Neural cell (in vitro differentiated cells): ENCODE measurements at regions not wholly inside any gene's neighbourhood (a gene's known extent, or its start where the extent isn't known, plus 50 kb on each side); places are given as distances from the start of the nearest gene placed in this dataset.
"Not testable (repeated sequence)": the region's sequence is repeated elsewhere in the genome, so short reads cannot be mapped to it uniquely, and the experiment has no call there.

Experiments
- H2AFZ ChIP-seq: fragments of 200-600, 300-800 bp; sonication (generic), shearing (Covaris generic); 2 replicates; pipeline ENCODE4 v1.6.0; 2014; ENCODE audit warnings: low read depth, mild to moderate bottlenecking, antibody characterized with exemption, low read length, moderate library complexity
- H3F3A ChIP-seq: fragments of 200-600 bp; shearing (Covaris generic); 2 replicates; pipeline ENCODE4 v1.6.1; 2016; ENCODE audit warnings: mild to moderate bottlenecking, moderate library complexity, mixed read lengths, antibody characterized with exemption, low read length; ENCODE audit not compliant: insufficient read depth, poor library complexity, severe bottlenecking
- H3K27ac ChIP-seq: fragments of 200-600, 300-800 bp; sonication (generic), shearing (Covaris generic); 2 replicates; pipeline ENCODE4 v1.5.1; 2014; ENCODE audit warnings: mild to moderate bottlenecking, low read length, moderate library complexity
- H3K27me3 ChIP-seq: fragments of 300-800, 200-600 bp; sonication (generic), shearing (Covaris generic); 2 replicates; pipeline ENCODE4 v1.6.0; 2014; ENCODE audit warnings: mild to moderate bottlenecking, low read depth, low read length, moderate library complexity; ENCODE audit not compliant: insufficient read depth
- H3K36me3 ChIP-seq: fragments of 300-800, 200-600 bp; sonication (generic), shearing (Covaris generic); 2 replicates; pipeline ENCODE4 v1.5.1; 2014; ENCODE audit warnings: mild to moderate bottlenecking, antibody characterized with exemption, low read length, moderate library complexity; ENCODE audit not compliant: insufficient read depth
- H3K4me2 ChIP-seq: fragments of 300-800, 200-600 bp; sonication (generic), shearing (Covaris generic); 2 replicates; pipeline ENCODE4 v1.6.0; 2014; ENCODE audit warnings: mild to moderate bottlenecking, low read length
- H3K4me3 ChIP-seq: fragments of 300-800, 200-600 bp; sonication (generic), shearing (Covaris generic); 2 replicates; pipeline ENCODE4 v1.5.1; 2014; ENCODE audit warnings: mild to moderate bottlenecking, low read length, moderate library complexity
- H3K79me2 ChIP-seq: fragments of 200-600 bp; shearing (Covaris generic); replicated peaks from 2 replicates; pipeline ENCODE4 v1.6.0; 2014; ENCODE audit warnings: mild to moderate bottlenecking, low read length, moderate library complexity; ENCODE audit not compliant: insufficient read depth
- H3K9ac ChIP-seq: fragments of 300-800, 200-600 bp; sonication (generic), shearing (Covaris generic); 2 replicates; pipeline ENCODE4 v1.6.1; 2016; ENCODE audit warnings: mild to moderate bottlenecking, low read length, mixed read lengths
- H3K9me2 ChIP-seq: fragments of 200-600 bp; shearing (Covaris generic); 2 replicates; pipeline ENCODE4 v1.6.1; 2016; ENCODE audit warnings: mild to moderate bottlenecking, low read length, mixed read lengths; ENCODE audit not compliant: insufficient read depth
- H3K9me3 ChIP-seq: fragments of 200-600, 300-800 bp; sonication (generic), shearing (Covaris generic); 2 replicates; pipeline ENCODE4 v1.6.1; 2016; ENCODE audit warnings: mild to moderate bottlenecking, mixed run types, low read length, moderate library complexity, mixed read lengths
- H4K20me1 ChIP-seq: fragments of 200-600 bp; shearing (Covaris generic); 2 replicates; pipeline ENCODE4 v1.6.1; 2016; ENCODE audit warnings: mild to moderate bottlenecking, mixed run types; ENCODE audit not compliant: insufficient read depth
- EP300 ChIP-seq: fragments of 450-650 bp; conservative IDR thresholded peaks from 2 replicates; pipeline ENCODE4 v1.6.1; 2014; ENCODE audit warnings: antibody characterized with exemption, mild to moderate bottlenecking, moderate library complexity; ENCODE audit not compliant: poor library complexity, severe bottlenecking
- EZH2 ChIP-seq: fragments of 200-600, 300-800 bp; shearing (Covaris generic), sonication (generic); IDR thresholded peaks from 2 replicates; pipeline ENCODE4 v1.6.1; 2014; ENCODE audit warnings: antibody characterized with exemption, low read length, borderline replicate concordance, mild to moderate bottlenecking; ENCODE audit not compliant: insufficient read depth, poor library complexity, severe bottlenecking
- MXI1 ChIP-seq: fragments of 450-650 bp; conservative IDR thresholded peaks from 2 replicates; pipeline ENCODE4 v1.6.1; 2014; ENCODE audit warnings: antibody characterized with exemption, mild to moderate bottlenecking; ENCODE audit not compliant: poor library complexity, severe bottlenecking
- POLR2AphosphoS5 ChIP-seq: IDR thresholded peaks from 2 replicates; pipeline ENCODE4 v1.6.1; 2012
- RAD21 ChIP-seq: fragments of 450-650 bp; conservative IDR thresholded peaks from 2 replicates; pipeline ENCODE4 v1.6.1; 2014; ENCODE audit warnings: antibody characterized with exemption, mild to moderate bottlenecking, moderate library complexity
- SMC3 ChIP-seq: fragments of 450-650 bp; conservative IDR thresholded peaks from 2 replicates; pipeline ENCODE4 v1.6.1; 2014; ENCODE audit warnings: antibody characterized with exemption, mild to moderate bottlenecking, moderate library complexity; ENCODE audit not compliant: poor library complexity
- TAF1 ChIP-seq: IDR thresholded peaks from 2 replicates; pipeline ENCODE4 v1.6.1; 2012; ENCODE audit warnings: low read depth
- TF ChIP-seq, protein P1 (sequence below): fragments of 450-650 bp; IDR thresholded peaks from 2 replicates; pipeline ENCODE4 v1.5.1; 2014; ENCODE audit warnings: antibody characterized with exemption, mild to moderate bottlenecking, moderate library complexity; ENCODE audit not compliant: poor library complexity, severe bottlenecking
- TF ChIP-seq, protein P2 (sequence below): IDR thresholded peaks from 2 replicates; pipeline ENCODE4 v1.6.1; 2012; ENCODE audit warnings: borderline replicate concordance

DNA sequence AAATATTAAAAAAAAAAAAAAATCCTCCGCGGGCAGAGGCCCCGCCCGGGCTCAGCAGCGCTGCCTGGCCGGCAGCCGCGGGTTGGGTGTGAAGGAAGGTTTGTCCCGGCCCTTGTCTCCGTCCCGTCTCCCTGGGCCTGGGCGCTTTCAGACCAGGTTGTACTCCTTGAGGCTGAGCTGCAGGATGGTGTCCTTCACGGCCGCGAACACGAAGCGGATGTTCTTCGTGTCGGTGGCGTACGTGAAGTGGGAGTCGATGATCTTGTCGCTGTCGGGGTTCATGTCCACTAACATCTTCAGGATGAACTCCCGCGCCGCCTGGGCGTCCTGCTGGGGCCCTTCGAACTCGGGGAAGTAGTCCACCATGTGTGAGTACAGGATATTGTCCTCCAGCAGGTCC is 123.7 kb upstream of the KCTD7 start:
- H3K79me2 ChIP-seq = no peaks in the 10 kb centered on the region
- no peak overlapping the region for H3K9ac ChIP-seq
- no peaks in the 10 kb centered on the region for H3F3A ChIP-seq
- H3K9me2 ChIP-seq = no peaks in the 10 kb centered on the region
- no peak overlapping the region for H3K4me3 ChIP-seq
- H3K9me3 ChIP-seq = no peaks in the 10 kb centered on the region
- H3K27me3 ChIP-seq = no peaks in the 10 kb centered on the region
- no peak overlapping the region for H2AFZ ChIP-seq
- TF ChIP-seq POLR2AphosphoS5 (no peak), MXI1 (no peak), RAD21 (no peak), EZH2 (no peak), SMC3 (no peak), TAF1 (no peak), EP300 (no peak)
- TF ChIP-seq, protein P1, sequence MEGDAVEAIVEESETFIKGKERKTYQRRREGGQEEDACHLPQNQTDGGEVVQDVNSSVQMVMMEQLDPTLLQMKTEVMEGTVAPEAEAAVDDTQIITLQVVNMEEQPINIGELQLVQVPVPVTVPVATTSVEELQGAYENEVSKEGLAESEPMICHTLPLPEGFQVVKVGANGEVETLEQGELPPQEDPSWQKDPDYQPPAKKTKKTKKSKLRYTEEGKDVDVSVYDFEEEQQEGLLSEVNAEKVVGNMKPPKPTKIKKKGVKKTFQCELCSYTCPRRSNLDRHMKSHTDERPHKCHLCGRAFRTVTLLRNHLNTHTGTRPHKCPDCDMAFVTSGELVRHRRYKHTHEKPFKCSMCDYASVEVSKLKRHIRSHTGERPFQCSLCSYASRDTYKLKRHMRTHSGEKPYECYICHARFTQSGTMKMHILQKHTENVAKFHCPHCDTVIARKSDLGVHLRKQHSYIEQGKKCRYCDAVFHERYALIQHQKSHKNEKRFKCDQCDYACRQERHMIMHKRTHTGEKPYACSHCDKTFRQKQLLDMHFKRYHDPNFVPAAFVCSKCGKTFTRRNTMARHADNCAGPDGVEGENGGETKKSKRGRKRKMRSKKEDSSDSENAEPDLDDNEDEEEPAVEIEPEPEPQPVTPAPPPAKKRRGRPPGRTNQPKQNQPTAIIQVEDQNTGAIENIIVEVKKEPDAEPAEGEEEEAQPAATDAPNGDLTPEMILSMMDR = no peak
- TF ChIP-seq, protein P2, sequence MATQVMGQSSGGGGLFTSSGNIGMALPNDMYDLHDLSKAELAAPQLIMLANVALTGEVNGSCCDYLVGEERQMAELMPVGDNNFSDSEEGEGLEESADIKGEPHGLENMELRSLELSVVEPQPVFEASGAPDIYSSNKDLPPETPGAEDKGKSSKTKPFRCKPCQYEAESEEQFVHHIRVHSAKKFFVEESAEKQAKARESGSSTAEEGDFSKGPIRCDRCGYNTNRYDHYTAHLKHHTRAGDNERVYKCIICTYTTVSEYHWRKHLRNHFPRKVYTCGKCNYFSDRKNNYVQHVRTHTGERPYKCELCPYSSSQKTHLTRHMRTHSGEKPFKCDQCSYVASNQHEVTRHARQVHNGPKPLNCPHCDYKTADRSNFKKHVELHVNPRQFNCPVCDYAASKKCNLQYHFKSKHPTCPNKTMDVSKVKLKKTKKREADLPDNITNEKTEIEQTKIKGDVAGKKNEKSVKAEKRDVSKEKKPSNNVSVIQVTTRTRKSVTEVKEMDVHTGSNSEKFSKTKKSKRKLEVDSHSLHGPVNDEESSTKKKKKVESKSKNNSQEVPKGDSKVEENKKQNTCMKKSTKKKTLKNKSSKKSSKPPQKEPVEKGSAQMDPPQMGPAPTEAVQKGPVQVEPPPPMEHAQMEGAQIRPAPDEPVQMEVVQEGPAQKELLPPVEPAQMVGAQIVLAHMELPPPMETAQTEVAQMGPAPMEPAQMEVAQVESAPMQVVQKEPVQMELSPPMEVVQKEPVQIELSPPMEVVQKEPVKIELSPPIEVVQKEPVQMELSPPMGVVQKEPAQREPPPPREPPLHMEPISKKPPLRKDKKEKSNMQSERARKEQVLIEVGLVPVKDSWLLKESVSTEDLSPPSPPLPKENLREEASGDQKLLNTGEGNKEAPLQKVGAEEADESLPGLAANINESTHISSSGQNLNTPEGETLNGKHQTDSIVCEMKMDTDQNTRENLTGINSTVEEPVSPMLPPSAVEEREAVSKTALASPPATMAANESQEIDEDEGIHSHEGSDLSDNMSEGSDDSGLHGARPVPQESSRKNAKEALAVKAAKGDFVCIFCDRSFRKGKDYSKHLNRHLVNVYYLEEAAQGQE = no peak
- H4K20me1 ChIP-seq = no peaks in the 10 kb centered on the region
- no peak overlapping the region for H3K4me2 ChIP-seq
- no peaks in the 10 kb centered on the region for H3K36me3 ChIP-seq
- no peak overlapping the region for H3K27ac ChIP-seq

DNA sequence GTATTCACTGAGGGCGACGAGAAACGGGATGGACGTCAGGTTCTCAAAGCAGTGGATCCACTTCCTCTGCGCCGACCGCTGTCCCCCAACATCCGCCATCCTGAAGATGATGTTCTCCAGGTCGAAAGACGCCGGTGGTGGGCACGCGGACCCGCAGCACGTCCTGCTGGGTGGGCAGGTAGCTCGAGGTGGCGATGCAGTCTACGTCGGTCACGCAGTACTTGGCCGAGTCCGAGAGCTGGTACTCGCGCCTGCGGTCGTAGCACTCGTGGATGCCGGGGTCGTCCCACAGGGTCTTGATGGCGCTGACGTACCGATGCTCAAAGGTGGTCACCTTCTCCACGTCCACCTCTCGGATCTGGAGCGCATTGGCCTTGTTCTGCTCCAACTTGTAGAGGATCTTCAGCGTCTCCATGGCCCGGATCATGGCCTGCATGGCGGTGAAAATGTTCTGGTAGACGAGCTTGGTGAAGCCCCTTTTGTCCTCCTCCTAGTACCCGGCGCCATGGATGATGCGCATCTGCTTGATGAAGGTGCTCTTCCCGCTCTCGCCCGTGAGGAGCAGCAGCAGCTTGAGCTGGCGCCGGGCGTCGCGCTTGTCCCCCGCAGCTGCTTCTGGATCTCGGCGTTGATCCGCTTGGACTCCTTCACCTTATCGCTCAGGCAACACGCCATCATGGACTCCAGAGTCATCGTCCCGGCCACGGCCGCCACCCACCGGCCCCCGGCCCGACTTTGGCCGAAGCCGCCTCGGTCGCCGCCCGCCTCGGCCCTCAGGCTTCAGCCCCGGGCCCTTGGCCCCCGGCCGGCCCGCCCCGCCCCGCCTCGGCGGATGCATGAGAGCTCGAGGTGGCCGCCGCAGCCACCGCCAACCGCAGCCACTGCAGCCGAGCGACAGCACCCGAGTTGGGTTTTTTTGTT is 122.9 kb upstream of the KCTD7 start:
- Histone ChIP-seq H3K27ac (no peak overlapping the region), H3F3A (no peaks in the 10 kb centered on the region), H3K4me2 (no peak overlapping the region), H3K9me2 (no peaks in the 10 kb centered on the region), H3K79me2 (no peaks in the 10 kb centered on the region), H2AFZ (no peak overlapping the region), H3K9ac (no peak overlapping the region), H3K9me3 (no peaks in the 10 kb centered on the region), H3K27me3 (no peaks in the 10 kb centered on the region), H3K4me3 (no peak overlapping the region), H4K20me1 (no peaks in the 10 kb centered on the region), H3K36me3 (no peaks in the 10 kb centered on the region)
- no peak for TF ChIP-seq EZH2
- no peak for TF ChIP-seq TAF1
- TF ChIP-seq, protein P2 = no peak
- TF ChIP-seq POLR2AphosphoS5 = no peak
- TF ChIP-seq SMC3 = no peak
- TF ChIP-seq MXI1 = no peak
- TF ChIP-seq RAD21 = no peak
- TF ChIP-seq, protein P1 = no peak
- no peak for TF ChIP-seq EP300

DNA sequence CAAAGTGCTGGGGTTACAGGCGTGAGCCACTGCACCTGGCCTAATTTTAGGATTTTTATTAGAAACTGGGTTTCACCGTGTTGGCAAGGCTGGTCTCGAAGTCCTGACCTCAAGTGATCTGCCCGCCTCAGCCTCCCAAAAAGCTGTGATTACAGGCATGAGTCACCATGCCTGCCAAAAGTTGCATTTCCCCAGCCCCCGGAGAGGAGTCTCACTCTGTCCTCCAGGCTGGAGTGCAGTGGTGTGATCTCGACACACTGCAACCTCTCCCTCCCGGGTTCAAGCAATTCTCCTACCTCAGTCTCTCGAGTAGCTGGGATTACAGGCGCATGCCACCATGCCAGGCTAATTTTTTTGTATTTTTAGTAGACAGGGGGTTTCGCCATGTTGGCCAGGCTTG is 122.0 kb upstream of the KCTD7 start:
- not testable (repeated sequence) for H2AFZ ChIP-seq, H3K79me2 ChIP-seq, H3K27me3 ChIP-seq, H3K9ac ChIP-seq, H3K9me2 ChIP-seq, H3K4me2 ChIP-seq, H3K9me3 ChIP-seq, H4K20me1 ChIP-seq, H3K36me3 ChIP-seq, H3F3A ChIP-seq, H3K27ac ChIP-seq, H3K4me3 ChIP-seq
